ENCODE measurements at regions not wholly inside any gene's neighbourhood (a gene's known extent, or its start where the extent isn't known, plus 50 kb on each side); places are given as distances from the start of the nearest gene placed in this dataset.
"Not testable (repeated sequence)": the region's sequence is repeated elsewhere in the genome, so short reads cannot be mapped to it uniquely, and the experiment has no call there.

DNA sequence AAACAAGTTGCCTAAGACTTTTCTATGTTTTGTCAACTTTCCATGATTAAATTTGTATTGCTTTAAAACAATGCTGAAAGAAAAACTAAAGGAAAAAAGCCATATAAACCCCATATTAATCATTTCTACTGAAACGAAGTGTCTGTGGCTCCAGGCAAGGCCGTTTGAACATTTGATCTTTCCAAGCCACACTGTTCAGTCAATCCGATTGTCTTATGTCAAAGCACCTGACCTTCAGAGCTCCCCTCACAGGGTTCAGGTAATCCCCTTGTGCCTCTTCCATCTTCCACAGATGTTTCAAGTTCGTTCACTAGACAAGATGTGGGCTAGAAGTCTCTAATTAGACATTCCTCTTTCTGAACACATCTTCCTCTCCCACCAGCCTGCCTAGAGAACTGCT is 177.1 kb upstream of the NUDT10 start:
- TF ChIP-seq, protein P1, sequence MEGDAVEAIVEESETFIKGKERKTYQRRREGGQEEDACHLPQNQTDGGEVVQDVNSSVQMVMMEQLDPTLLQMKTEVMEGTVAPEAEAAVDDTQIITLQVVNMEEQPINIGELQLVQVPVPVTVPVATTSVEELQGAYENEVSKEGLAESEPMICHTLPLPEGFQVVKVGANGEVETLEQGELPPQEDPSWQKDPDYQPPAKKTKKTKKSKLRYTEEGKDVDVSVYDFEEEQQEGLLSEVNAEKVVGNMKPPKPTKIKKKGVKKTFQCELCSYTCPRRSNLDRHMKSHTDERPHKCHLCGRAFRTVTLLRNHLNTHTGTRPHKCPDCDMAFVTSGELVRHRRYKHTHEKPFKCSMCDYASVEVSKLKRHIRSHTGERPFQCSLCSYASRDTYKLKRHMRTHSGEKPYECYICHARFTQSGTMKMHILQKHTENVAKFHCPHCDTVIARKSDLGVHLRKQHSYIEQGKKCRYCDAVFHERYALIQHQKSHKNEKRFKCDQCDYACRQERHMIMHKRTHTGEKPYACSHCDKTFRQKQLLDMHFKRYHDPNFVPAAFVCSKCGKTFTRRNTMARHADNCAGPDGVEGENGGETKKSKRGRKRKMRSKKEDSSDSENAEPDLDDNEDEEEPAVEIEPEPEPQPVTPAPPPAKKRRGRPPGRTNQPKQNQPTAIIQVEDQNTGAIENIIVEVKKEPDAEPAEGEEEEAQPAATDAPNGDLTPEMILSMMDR (IDR thresholded peaks at IDR 0.05) = no peak
- no peak for TF ChIP-seq POLR2A (IDR thresholded peaks at IDR 0.05)
- intact Hi-C loops (cut with DNase I) = loop anchor here in 1 of 10 donors (10.0 kb wide), 1 partner anchor 269 kb away; no protein-coding TSS in a partner anchor
- ATAC-seq (no peak), DNase-seq (no peak)
- H3K27me3 ChIP-seq = peaks cover 0 to 31% (median 0%) of the 10 kb centered on the region in 9 donors
- 49 to 66% (median 61%) methylated on average over 4 of the region's 4 CpGs for WGBS, 4 donors
- H3K4me1 ChIP-seq = no peaks in the 10 kb centered on the region
- no peak overlapping the region for H3K27ac ChIP-seq
- H3K36me3 ChIP-seq = no peaks in the 10 kb centered on the region
- no peaks in the 10 kb centered on the region for H3K9me3 ChIP-seq
- H3K4me3 ChIP-seq = no peak overlapping the region

- Histone ChIP-seq H3K27me3 (peaks cover 0 to 18% (median 0%) of the 10 kb centered on the region in 9 donors), H3K4me3 (no peak overlapping the region), H3K4me1 (no peaks in the 10 kb centered on the region), H3K36me3 (no peaks in the 10 kb centered on the region), H3K27ac (no peak overlapping the region), H3K9me3 (no peaks in the 10 kb centered on the region)
- 33 to 61% (median 47%) methylated on average over 1 of the region's 1 CpG for WGBS, 4 donors
- TF ChIP-seq, protein P1 (IDR thresholded peaks at IDR 0.05) = no peak
- TF ChIP-seq POLR2A (IDR thresholded peaks at IDR 0.05) = no peak
- intact Hi-C loops (cut with DNase I) = loop anchor here in 1 of 10 donors (10.0 kb wide), 1 partner anchor 267 kb away; no protein-coding TSS in a partner anchor
- DNase-seq = no peak
- no peak for ATAC-seq
Observed at GRCh38 chrX:51158231-51158630, 174.4 kb upstream of the NUDT10 start.

DNA sequence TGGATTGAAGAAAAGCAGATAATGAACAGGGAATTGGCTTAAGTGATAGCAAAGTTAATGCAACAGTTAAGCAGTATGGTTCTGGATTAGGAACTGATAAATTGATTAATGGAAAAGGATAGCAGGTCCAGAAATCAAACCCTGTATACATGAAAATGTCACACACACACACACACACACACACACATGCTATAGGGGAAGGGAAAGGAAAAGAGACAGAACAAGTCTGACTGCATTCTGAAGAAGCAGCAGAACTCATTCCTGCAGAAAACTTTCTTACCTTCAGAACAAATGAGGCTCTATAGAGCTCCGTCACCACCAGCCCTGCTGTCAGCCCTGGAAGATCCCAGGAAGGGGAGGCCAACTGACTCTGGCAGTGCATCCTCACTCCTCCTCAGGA is 173.2 kb upstream of the NUDT10 start:
- not testable (repeated sequence) for DNase-seq, H3K4me3 ChIP-seq, H3K9me3 ChIP-seq, H3K27ac ChIP-seq, H3K36me3 ChIP-seq, ATAC-seq, H3K4me1 ChIP-seq
- intact Hi-C loops (cut with DNase I) = loop anchor here in 1 of 10 donors (10.0 kb wide), 1 partner anchor 265 kb away; no protein-coding TSS in a partner anchor
- H3K27me3 ChIP-seq = peaks cover 0 to 15% (median 0%) of the 10 kb centered on the region in 9 donors
- WGBS, 4 donors = 67 to 88% (median 73%) methylated on average over 1 of the region's 1 CpG

DNA sequence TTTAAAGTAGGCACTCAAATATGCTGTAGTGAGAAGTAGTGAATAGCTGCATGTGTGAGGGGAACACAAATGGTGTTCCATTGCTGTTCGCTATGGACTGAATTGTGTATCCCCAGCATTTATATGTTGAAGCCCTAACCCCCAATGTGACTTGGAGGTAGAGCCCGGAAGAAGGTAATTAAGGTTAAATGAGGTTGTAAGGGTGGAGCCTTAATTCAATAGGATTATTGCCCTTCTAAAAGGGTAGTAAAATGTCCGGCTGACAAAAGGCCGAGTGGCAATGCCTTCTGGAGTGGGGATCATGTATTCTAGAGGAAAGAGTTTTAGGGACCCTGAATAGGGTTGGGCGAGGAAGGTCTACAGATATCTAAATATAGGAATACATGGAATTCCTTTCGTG is 168.9 kb upstream of the NUDT10 start:
- intact Hi-C loops (cut with DNase I) = no loop called here
- Histone ChIP-seq H3K27ac (no peak overlapping the region), H3K27me3 (peaks cover 0 to 5% (median 0%) of the 10 kb centered on the region in 9 donors), H3K9me3 (no peaks in the 10 kb centered on the region), H3K4me1 (no peaks in the 10 kb centered on the region), H3K4me3 (no peak overlapping the region), H3K36me3 (no peaks in the 10 kb centered on the region)
- no peak for DNase-seq
- no peak for TF ChIP-seq POLR2A (IDR thresholded peaks at IDR 0.05)
- TF ChIP-seq, protein P1 (IDR thresholded peaks at IDR 0.05) = no peak
- no peak for ATAC-seq
- WGBS, 4 donors = 65 to 86% (median 76%) methylated on average over 6 of the region's 6 CpGs

DNA sequence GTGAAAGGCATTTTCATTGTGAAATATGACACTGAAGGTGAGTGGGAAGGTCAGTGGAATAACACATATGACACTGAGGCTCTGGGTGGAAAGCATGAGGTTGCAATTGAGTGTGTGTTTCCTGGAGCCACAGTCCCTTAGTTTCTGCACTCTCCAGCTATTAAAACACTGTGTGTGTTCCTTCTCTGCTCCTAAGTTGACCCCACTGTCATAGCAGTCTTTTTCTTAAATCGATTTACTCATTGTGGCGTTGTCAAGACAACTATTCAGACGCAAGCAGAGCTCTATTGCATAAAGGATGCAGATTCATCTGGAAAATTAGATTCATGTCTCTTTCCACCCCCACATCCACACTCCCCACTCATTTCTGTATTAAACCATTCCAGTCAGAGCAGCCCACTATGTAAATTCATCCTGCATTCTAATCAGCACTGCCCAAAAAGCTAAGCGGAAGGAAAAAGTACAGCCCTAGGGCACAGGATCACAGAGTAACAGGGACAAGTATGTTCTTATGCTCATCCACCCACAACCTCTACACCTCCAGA is 154.2 kb upstream of the NUDT10 start:
- intact Hi-C loops (cut with DNase I); H3K27ac ChIP-seq; DNase-seq; H3K36me3 ChIP-seq; H3K4me3 ChIP-seq; H3K9me3 ChIP-seq; ATAC-seq; H3K4me1 ChIP-seq; H3K27me3 ChIP-seq: not testable (repeated sequence)
- 80 to 88% (median 85%) methylated on average over 4 of the region's 4 CpGs for WGBS, 4 donors

GRCh38 chrX:51179805-51180204 is 152.8 kb upstream of the NUDT10 start:
- H3K9me3 ChIP-seq; H3K27ac ChIP-seq; DNase-seq; H3K27me3 ChIP-seq; ATAC-seq; intact Hi-C loops (cut with DNase I); H3K36me3 ChIP-seq; H3K4me3 ChIP-seq; H3K4me1 ChIP-seq: not testable (repeated sequence)
- WGBS, 4 donors = 53 to 76% (median 59%) methylated on average over 4 to 5 of the region's 5 CpGs

All from heart left ventricle (tissue), 16 donors.